ENCODE measurements at regions not wholly inside any gene's neighbourhood (a gene's known extent, or its start where the extent isn't known, plus 50 kb on each side); places are given as distances from the start of the nearest gene placed in this dataset.

DNA sequence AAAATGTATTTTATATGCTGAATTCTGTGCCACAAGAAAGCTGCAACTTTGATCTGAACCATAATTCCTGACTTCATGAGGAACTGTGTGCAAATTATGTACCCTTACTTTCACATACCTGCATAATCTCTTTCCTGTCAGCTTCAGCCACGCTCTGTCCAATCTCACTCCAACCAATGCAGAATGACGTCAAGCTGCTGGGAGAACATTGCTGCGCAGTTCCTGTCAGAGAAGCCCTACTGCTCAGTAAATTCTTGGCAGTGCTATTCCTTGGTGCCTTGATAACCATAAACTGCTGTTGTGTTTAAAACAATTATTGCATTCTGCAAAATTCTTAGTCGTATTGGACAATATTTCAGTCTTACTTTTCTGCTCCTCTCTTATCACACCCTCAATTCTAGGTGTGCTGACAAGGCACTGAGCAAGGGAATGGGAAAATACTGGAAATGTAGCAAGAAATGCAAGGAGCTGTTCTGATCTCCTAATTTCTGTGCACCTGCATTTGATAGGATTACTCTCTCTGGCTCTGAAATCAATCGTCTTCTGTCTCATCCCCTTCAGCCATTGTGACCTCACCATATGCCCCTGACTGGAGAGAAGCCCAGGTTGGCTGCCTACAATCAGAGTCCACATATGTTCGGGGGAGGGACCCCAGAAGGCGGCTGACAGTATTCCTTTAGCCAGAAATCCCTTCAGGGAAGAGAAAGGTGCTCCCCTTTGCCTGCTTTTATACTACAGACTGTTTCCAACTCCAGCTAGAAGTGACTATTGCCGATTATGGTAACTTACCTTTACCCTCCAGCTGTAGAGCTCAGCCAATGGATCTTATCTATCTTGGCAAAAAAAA lies 274.9 kb upstream of the NOVA1 start:
- Histone ChIP-seq H3K9me3 (ENCODE audit: low read depth) (no peaks in the 10 kb centered on the region), H3K36me3 (no peaks in the 10 kb centered on the region), H3K27me3 (no peaks in the 10 kb centered on the region), H3K4me1 (ENCODE audit: low read depth) (no peaks in the 10 kb centered on the region), H3K4me3 (no peak overlapping the region), H3K27ac (no peak overlapping the region)
- DNase-seq (ENCODE audit: low read depth in 1 of 2, low spot score in 1 of 2) = peak; percentile 10 to 93
- TF ChIP-seq, protein P1, sequence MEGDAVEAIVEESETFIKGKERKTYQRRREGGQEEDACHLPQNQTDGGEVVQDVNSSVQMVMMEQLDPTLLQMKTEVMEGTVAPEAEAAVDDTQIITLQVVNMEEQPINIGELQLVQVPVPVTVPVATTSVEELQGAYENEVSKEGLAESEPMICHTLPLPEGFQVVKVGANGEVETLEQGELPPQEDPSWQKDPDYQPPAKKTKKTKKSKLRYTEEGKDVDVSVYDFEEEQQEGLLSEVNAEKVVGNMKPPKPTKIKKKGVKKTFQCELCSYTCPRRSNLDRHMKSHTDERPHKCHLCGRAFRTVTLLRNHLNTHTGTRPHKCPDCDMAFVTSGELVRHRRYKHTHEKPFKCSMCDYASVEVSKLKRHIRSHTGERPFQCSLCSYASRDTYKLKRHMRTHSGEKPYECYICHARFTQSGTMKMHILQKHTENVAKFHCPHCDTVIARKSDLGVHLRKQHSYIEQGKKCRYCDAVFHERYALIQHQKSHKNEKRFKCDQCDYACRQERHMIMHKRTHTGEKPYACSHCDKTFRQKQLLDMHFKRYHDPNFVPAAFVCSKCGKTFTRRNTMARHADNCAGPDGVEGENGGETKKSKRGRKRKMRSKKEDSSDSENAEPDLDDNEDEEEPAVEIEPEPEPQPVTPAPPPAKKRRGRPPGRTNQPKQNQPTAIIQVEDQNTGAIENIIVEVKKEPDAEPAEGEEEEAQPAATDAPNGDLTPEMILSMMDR (IDR thresholded peaks at IDR 0.05; ENCODE audit: low read depth, low read length) = no peak

DNA sequence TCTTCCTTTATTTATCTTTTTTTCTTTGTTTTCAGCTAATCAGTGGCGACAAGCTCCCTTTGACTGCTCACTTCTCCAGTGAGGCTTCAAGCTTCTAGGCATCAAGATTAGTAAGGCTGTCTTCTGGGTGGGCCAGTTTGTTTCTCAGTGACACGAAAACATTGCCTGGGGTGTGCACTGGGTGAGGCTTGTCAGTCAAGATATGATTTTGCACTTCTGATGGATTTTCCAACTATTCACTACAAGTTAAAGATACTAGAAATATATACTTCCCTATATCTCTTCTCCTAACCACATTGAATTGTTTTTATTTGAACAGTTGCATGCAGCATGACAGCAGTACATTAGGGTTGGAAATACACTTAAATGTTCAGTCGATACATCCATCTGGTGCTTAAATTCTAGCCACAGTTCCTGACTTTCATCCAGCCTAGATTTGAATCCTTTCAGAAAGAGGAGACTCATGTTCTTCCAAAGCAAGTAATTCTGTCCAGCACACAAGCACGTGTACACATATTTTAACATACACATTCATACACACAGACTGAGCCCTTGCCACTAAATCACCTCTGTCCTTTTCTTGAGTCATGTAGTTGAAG lies 275.6 kb upstream of the NOVA1 start:
- no peak overlapping the region for H3K4me3 ChIP-seq
- H3K36me3 ChIP-seq = no peaks in the 10 kb centered on the region
- no peak for DNase-seq (ENCODE audit: low read depth in 1 of 2, low spot score in 1 of 2)
- no peaks in the 10 kb centered on the region for H3K9me3 ChIP-seq (ENCODE audit: low read depth)
- H3K27me3 ChIP-seq = no peaks in the 10 kb centered on the region
- TF ChIP-seq, protein P1 (IDR thresholded peaks at IDR 0.05; ENCODE audit: low read depth, low read length) = no peak
- H3K4me1 ChIP-seq (ENCODE audit: low read depth) = no peaks in the 10 kb centered on the region
- no peak overlapping the region for H3K27ac ChIP-seq

DNA sequence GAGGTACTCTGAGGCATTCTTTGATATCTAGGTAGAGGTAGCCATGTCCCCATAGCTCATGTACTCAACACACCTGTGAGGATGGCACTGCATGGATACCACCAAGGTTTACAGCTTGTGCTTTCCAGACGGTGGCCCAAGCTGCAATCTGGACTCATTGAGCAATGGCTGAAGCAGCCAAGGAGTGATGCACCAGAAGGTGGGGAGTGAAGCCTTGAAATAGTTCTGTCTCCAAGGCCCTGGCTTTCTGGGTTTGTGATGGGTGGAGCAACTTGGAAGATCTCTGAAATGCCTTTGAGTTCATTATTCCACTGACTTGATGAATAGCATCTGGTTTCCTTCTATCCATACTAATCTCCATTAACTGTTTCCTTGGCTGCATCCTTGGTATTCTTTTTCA lies 290.0 kb upstream of the NOVA1 start:
- peak in 1 of 2 donors; percentile 15 for DNase-seq (ENCODE audit: low read depth in 1 of 2, low spot score in 1 of 2)

DNA sequence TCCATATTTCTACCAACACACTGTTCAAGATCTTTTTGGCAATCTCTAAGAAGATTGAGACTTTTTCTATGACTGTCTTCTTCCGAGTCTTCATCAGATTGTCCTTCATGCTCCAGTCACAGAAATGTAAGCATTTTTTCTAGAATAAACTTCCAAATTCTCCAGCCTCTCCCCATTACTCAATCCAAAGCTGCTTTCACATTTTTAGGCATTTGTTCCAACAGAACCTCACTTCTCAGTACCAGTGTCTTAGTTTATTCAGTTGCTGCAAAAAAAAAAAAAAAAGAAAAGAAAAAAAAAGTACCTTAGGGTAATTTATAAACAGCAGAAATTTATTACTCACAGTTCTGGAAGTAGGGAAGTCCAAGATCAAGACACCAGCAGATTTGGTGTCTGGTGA lies 290.8 kb upstream of the NOVA1 start:
- Histone ChIP-seq H3K27me3 (no peaks in the 10 kb centered on the region), H3K27ac (no peak overlapping the region), H3K4me3 (no peak overlapping the region), H3K9me3 (ENCODE audit: low read depth) (no peaks in the 10 kb centered on the region), H3K36me3 (no peaks in the 10 kb centered on the region), H3K4me1 (ENCODE audit: low read depth) (no peaks in the 10 kb centered on the region)
- TF ChIP-seq, protein P1 (IDR thresholded peaks at IDR 0.05; ENCODE audit: low read depth, low read length) = no peak
- no peak for DNase-seq (ENCODE audit: low read depth in 1 of 2, low spot score in 1 of 2)

More for the DNA sequence above, 290.0 kb upstream of the NOVA1 start:
- no peak overlapping the region for H3K27ac ChIP-seq
- H3K27me3 ChIP-seq = no peaks in the 10 kb centered on the region
- no peaks in the 10 kb centered on the region for H3K9me3 ChIP-seq (ENCODE audit: low read depth)
- H3K4me3 ChIP-seq = no peak overlapping the region
- TF ChIP-seq, protein P1 (IDR thresholded peaks at IDR 0.05; ENCODE audit: low read depth, low read length) = no peak
- no peaks in the 10 kb centered on the region for H3K36me3 ChIP-seq
- no peaks in the 10 kb centered on the region for H3K4me1 ChIP-seq (ENCODE audit: low read depth)

DNA sequence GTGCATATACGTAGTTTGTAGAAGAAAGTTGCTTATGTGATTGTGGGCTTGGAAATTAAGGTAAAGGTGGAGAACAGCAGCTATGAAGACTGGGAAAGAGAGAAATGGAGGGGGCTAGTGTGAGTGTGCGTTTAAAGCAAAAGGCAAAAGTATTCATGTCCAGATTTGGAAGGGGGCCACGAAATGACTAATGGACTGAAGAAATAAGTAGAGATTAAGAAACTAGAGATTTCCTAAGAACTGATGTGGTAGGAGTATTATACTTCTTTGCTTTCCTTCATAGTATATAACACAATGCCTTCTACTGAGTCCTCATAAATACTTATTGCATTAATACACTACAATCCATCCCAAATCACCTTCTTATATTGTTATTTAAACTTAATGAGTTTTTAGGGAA lies 298.6 kb upstream of the NOVA1 start:
- Histone ChIP-seq H3K9me3 (ENCODE audit: low read depth) (no peaks in the 10 kb centered on the region), H3K36me3 (no peaks in the 10 kb centered on the region), H3K4me3 (no peak overlapping the region), H3K4me1 (ENCODE audit: low read depth) (no peaks in the 10 kb centered on the region), H3K27ac (no peak overlapping the region), H3K27me3 (no peaks in the 10 kb centered on the region)
- TF ChIP-seq, protein P1 (IDR thresholded peaks at IDR 0.05; ENCODE audit: low read depth, low read length) = no peak
- peak in 1 of 2 donors; percentile 92 for DNase-seq (ENCODE audit: low read depth in 1 of 2, low spot score in 1 of 2)
